ENCODE measurements at regions not wholly inside any gene's neighbourhood (a gene's known extent, or its start where the extent isn't known, plus 50 kb on each side); places are given as distances from the start of the nearest gene placed in this dataset.

GRCh38 chr12:115103884-115104883, 420.2 kb upstream of the TBX3 start:
- Histone ChIP-seq H3K4me1 (ENCODE audit: control insufficient read depth in 5 of 5, insufficient read depth in 5 of 5, low read length in 5 of 5) (peaks cover 0 to 22% (median 16%) of the 10 kb centered on the region in 5 donors), H3K4me3 (ENCODE audit: low read depth in 1 of 5, low read length in 5 of 5) (no peak overlapping the region), H3K27ac (ENCODE audit: low read depth, low read length) (no peak overlapping the region), H3K9ac (ENCODE audit: low read length in 5 of 5) (no peak overlapping the region), H3K36me3 (ENCODE audit: control insufficient read depth in 5 of 5, insufficient read depth in 5 of 5, low read length in 5 of 5) (no peaks in the 10 kb centered on the region), H3K27me3 (ENCODE audit: control insufficient read depth in 5 of 5, insufficient read depth in 4 of 5, low read length in 5 of 5) (no peaks in the 10 kb centered on the region), H3K9me3 (ENCODE audit: control insufficient read depth in 5 of 5, low read length in 5 of 5) (no peaks in the 10 kb centered on the region)

DNA sequence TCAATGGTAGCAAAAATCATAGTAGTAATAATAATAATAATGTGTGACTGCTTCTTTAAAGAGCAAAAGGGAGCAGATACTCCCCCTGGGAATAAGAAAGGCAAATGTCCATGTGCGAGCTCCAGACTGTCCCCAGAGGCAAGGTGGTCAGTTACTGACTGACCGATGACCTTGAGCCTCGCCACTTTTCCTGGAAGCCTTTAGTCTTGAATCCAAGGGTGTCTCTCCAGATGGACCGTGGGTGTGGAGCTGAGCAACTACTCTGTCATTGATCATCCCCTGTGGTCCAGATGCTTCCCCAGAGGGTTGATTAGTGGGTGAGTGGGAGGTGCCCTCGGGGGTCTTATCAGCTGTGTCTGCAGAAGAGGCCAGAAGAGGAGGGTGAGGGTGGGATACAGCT, 418.5 kb upstream of the TBX3 start:
- H3K9ac ChIP-seq (ENCODE audit: low read length in 5 of 5): no peak overlapping the region
- H3K4me1 ChIP-seq (ENCODE audit: control insufficient read depth in 5 of 5, insufficient read depth in 5 of 5, low read length in 5 of 5): peaks cover 0 to 22% (median 16%) of the 10 kb centered on the region in 5 donors
- no peaks in the 10 kb centered on the region for H3K9me3 ChIP-seq (ENCODE audit: control insufficient read depth in 5 of 5, low read length in 5 of 5)
- H3K36me3 ChIP-seq (ENCODE audit: control insufficient read depth in 5 of 5, insufficient read depth in 5 of 5, low read length in 5 of 5): no peaks in the 10 kb centered on the region
- H3K27ac ChIP-seq (ENCODE audit: low read depth, low read length): no peak overlapping the region
- no peak overlapping the region for H3K4me3 ChIP-seq (ENCODE audit: low read depth in 1 of 5, low read length in 5 of 5)
- no peaks in the 10 kb centered on the region for H3K27me3 ChIP-seq (ENCODE audit: control insufficient read depth in 5 of 5, insufficient read depth in 4 of 5, low read length in 5 of 5)

- Histone ChIP-seq H3K27ac (ENCODE audit: low read depth, low read length) (no peak overlapping the region), H3K36me3 (ENCODE audit: control insufficient read depth in 5 of 5, insufficient read depth in 5 of 5, low read length in 5 of 5) (no peaks in the 10 kb centered on the region), H3K9ac (ENCODE audit: low read length in 5 of 5) (no peak overlapping the region), H3K4me1 (ENCODE audit: control insufficient read depth in 5 of 5, insufficient read depth in 5 of 5, low read length in 5 of 5) (peaks cover 0 to 22% (median 16%) of the 10 kb centered on the region in 5 donors), H3K4me3 (ENCODE audit: low read depth in 1 of 5, low read length in 5 of 5) (no peak overlapping the region), H3K9me3 (ENCODE audit: control insufficient read depth in 5 of 5, low read length in 5 of 5) (no peaks in the 10 kb centered on the region), H3K27me3 (ENCODE audit: control insufficient read depth in 5 of 5, insufficient read depth in 4 of 5, low read length in 5 of 5) (no peaks in the 10 kb centered on the region)
Measured at GRCh38 chr12:115101520-115101919, 417.5 kb upstream of the TBX3 start.

- no peaks in the 10 kb centered on the region for H3K36me3 ChIP-seq (ENCODE audit: control insufficient read depth in 5 of 5, insufficient read depth in 5 of 5, low read length in 5 of 5)
- no peak overlapping the region for H3K27ac ChIP-seq (ENCODE audit: low read depth, low read length)
Measured at GRCh38 chr12:115097416-115097815, 413.4 kb upstream of the TBX3 start.

DNA sequence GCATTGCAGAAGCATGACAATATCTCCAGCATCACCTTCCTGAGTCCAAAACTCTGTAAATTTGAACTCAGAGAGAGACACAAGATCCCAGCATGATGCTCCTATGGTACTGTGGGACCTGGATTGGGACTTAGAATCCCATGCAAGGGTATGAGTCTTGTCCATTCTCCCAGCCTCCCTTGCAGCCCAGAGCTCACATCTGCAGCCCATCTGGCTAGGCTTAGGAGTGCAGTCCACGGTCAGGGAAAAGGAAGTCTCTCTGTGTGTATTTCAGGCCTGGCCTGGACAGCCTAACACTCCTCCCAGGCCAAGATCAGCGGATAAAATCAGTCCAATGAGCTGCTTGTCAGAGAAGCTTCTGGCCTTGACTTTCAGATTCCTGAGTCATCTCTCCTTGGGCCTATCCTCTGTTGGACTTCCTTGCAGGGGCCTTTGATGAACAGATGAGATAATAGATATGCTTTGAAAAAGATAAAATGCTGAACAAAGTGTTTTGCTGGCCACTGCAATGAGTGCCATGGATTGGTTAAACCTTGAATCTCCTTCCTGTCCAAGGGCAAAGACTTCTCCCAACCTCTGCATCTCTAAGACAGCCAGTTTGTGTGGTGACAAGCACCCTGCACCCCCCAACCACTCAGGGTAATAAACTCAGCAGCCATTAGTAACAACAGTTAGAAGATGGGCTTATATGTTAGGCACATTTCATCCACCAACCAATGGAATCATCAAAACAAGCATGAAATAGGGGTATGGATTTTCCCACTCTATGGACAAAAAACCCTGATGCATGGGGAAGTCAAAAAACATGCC, 412.8 kb upstream of the TBX3 start:
- no peak overlapping the region for H3K4me3 ChIP-seq (ENCODE audit: low read depth in 1 of 5, low read length in 5 of 5)
- peaks cover 0 to 2% (median 0%) of the 10 kb centered on the region in 5 donors for H3K4me1 ChIP-seq (ENCODE audit: control insufficient read depth in 5 of 5, insufficient read depth in 5 of 5, low read length in 5 of 5)

More at GRCh38 chr12:115097416-115097815, 413.4 kb upstream of the TBX3 start:
- Histone ChIP-seq H3K4me1 (ENCODE audit: control insufficient read depth in 5 of 5, insufficient read depth in 5 of 5, low read length in 5 of 5) (peaks cover 0 to 4% (median 4%) of the 10 kb centered on the region in 5 donors), H3K27me3 (ENCODE audit: control insufficient read depth in 5 of 5, insufficient read depth in 4 of 5, low read length in 5 of 5) (no peaks in the 10 kb centered on the region), H3K4me3 (ENCODE audit: low read depth in 1 of 5, low read length in 5 of 5) (no peak overlapping the region), H3K9me3 (ENCODE audit: control insufficient read depth in 5 of 5, low read length in 5 of 5) (no peaks in the 10 kb centered on the region), H3K9ac (ENCODE audit: low read length in 5 of 5) (no peak overlapping the region)

DNA sequence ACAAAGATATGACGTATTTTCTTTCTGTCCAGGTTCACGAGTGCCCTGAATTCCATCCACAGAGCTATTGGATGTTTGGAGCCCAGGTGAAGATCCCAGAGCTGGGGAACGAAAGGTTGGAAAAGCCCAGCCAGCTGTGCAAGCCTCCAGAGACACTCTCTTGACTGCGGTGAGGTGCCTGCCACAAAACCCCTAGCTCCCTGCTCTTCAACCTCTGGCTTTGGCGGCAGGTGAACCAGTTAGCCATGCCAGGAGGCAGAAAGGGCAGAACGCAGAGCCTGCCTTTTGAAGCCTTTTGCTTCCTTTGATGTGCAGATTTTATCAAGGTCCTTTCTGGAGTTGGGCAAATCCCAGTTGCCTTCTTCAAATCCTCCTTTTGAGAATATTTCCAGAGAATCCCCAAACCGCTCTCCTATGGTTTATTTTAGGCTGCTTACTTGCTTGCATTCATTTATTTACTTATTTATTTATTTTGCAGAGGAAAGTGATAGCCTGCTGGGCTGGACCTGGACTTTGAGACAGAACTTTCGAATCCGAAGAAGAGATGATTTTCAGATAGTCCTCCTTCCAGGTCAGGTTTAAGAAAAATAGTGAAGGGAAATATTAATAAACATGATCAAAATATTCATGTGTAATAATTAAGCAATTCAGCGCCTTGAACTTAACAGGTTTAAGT, 411.2 kb upstream of the TBX3 start:
- H3K27ac ChIP-seq (ENCODE audit: low read depth, low read length): no peak overlapping the region
- H3K4me1 ChIP-seq (ENCODE audit: control insufficient read depth in 5 of 5, insufficient read depth in 5 of 5, low read length in 5 of 5): peaks cover 0 to 2% (median 0%) of the 10 kb centered on the region in 5 donors
- no peaks in the 10 kb centered on the region for H3K9me3 ChIP-seq (ENCODE audit: control insufficient read depth in 5 of 5, low read length in 5 of 5)
- H3K27me3 ChIP-seq (ENCODE audit: control insufficient read depth in 5 of 5, insufficient read depth in 4 of 5, low read length in 5 of 5): no peaks in the 10 kb centered on the region
- H3K36me3 ChIP-seq (ENCODE audit: control insufficient read depth in 5 of 5, insufficient read depth in 5 of 5, low read length in 5 of 5): no peaks in the 10 kb centered on the region
- no peak overlapping the region for H3K9ac ChIP-seq (ENCODE audit: low read length in 5 of 5)
- H3K4me3 ChIP-seq (ENCODE audit: low read depth in 1 of 5, low read length in 5 of 5): no peak overlapping the region

More for the DNA sequence above, 412.8 kb upstream of the TBX3 start:
- Histone ChIP-seq H3K9me3 (ENCODE audit: control insufficient read depth in 5 of 5, low read length in 5 of 5) (no peaks in the 10 kb centered on the region), H3K27me3 (ENCODE audit: control insufficient read depth in 5 of 5, insufficient read depth in 4 of 5, low read length in 5 of 5) (no peaks in the 10 kb centered on the region), H3K27ac (ENCODE audit: low read depth, low read length) (no peak overlapping the region), H3K36me3 (ENCODE audit: control insufficient read depth in 5 of 5, insufficient read depth in 5 of 5, low read length in 5 of 5) (no peaks in the 10 kb centered on the region), H3K9ac (ENCODE audit: low read length in 5 of 5) (no peak overlapping the region)

DNA sequence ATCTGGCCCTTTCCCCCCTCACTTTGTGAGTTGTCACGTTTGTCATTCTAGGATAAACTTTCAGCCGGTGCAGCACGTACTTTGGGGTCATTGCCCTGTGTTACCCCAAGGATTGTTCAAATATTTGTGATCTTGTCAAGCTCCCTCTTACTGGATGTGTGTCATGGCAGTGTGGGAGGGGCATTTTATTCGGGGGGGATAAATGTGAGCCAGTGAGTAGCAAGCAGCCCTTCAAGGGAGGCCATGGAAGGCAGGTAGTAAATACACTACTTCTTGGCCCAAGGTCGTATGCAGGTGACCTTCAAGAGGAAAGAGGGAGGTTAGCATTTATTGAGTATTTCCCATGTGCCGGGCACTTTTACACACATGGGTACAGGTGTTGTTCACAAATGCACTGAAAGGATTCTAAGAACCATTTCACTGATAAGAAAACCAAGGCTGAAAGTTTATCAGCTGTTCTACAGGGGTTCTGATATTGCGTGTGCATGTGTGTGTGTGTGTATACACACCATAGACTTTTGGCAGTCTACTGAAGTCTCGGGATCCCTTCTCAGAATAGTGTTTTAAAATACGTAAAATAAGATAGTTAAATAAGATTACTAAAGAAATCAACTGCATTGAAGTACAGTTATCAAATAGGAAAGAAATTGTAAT, 410.3 kb upstream of the TBX3 start:
- Histone ChIP-seq H3K36me3 (ENCODE audit: control insufficient read depth in 5 of 5, insufficient read depth in 5 of 5, low read length in 5 of 5) (no peaks in the 10 kb centered on the region), H3K4me1 (ENCODE audit: control insufficient read depth in 5 of 5, insufficient read depth in 5 of 5, low read length in 5 of 5) (peaks cover 0 to 2% (median 0%) of the 10 kb centered on the region in 5 donors), H3K9me3 (ENCODE audit: control insufficient read depth in 5 of 5, low read length in 5 of 5) (no peaks in the 10 kb centered on the region), H3K9ac (ENCODE audit: low read length in 5 of 5) (no peak overlapping the region), H3K27me3 (ENCODE audit: control insufficient read depth in 5 of 5, insufficient read depth in 4 of 5, low read length in 5 of 5) (no peaks in the 10 kb centered on the region), H3K27ac (ENCODE audit: low read depth, low read length) (no peak overlapping the region), H3K4me3 (ENCODE audit: low read depth in 1 of 5, low read length in 5 of 5) (no peak overlapping the region)

GRCh38 chr12:115093261-115093660, 409.3 kb upstream of the TBX3 start:
- no peaks in the 10 kb centered on the region for H3K36me3 ChIP-seq (ENCODE audit: control insufficient read depth in 5 of 5, insufficient read depth in 5 of 5, low read length in 5 of 5)
- no peak overlapping the region for H3K27ac ChIP-seq (ENCODE audit: low read depth, low read length)
- no peaks in the 10 kb centered on the region for H3K9me3 ChIP-seq (ENCODE audit: control insufficient read depth in 5 of 5, low read length in 5 of 5)
- H3K4me3 ChIP-seq (ENCODE audit: low read depth in 1 of 5, low read length in 5 of 5): no peak overlapping the region
- peaks cover 0 to 11% (median 8%) of the 10 kb centered on the region in 5 donors for H3K4me1 ChIP-seq (ENCODE audit: control insufficient read depth in 5 of 5, insufficient read depth in 5 of 5, low read length in 5 of 5)
- no peaks in the 10 kb centered on the region for H3K27me3 ChIP-seq (ENCODE audit: control insufficient read depth in 5 of 5, insufficient read depth in 4 of 5, low read length in 5 of 5)
- H3K9ac ChIP-seq (ENCODE audit: low read length in 5 of 5): no peak overlapping the region

- no peak overlapping the region for H3K4me3 ChIP-seq (ENCODE audit: low read depth in 1 of 5, low read length in 5 of 5)
- no peaks in the 10 kb centered on the region for H3K36me3 ChIP-seq (ENCODE audit: control insufficient read depth in 5 of 5, insufficient read depth in 5 of 5, low read length in 5 of 5)
- peaks cover 0 to 16% (median 8%) of the 10 kb centered on the region in 5 donors for H3K4me1 ChIP-seq (ENCODE audit: control insufficient read depth in 5 of 5, insufficient read depth in 5 of 5, low read length in 5 of 5)
- H3K9ac ChIP-seq (ENCODE audit: low read length in 5 of 5): no peak overlapping the region
- H3K27ac ChIP-seq (ENCODE audit: low read depth, low read length): no peak overlapping the region
- no peaks in the 10 kb centered on the region for H3K27me3 ChIP-seq (ENCODE audit: control insufficient read depth in 5 of 5, insufficient read depth in 4 of 5, low read length in 5 of 5)
- H3K9me3 ChIP-seq (ENCODE audit: control insufficient read depth in 5 of 5, low read length in 5 of 5): no peaks in the 10 kb centered on the region
Measured at GRCh38 chr12:115090783-115091182, 406.8 kb upstream of the TBX3 start.
